ENCODE measurements at regions not wholly inside any gene's neighbourhood (a gene's known extent, or its start where the extent isn't known, plus 50 kb on each side); places are given as distances from the start of the nearest gene placed in this dataset.
A peak's percentile ranks its signal among the peaks of the same experiment; 100 is the strongest.

- TF ChIP-seq CTCF (IDR thresholded peaks at IDR 0.05; ENCODE audit: poor library complexity, severe bottlenecking), result no peak
- no peaks in the 10 kb centered on the region for H3K36me3 ChIP-seq (ENCODE audit: low read depth)
- no peaks in the 10 kb centered on the region for H3K27me3 ChIP-seq (ENCODE audit: insufficient read depth, poor library complexity, severe bottlenecking)
- H3K27ac ChIP-seq (ENCODE audit: poor library complexity, severe bottlenecking), result no peak overlapping the region
- no peak overlapping the region for H3K4me3 ChIP-seq (ENCODE audit: severe bottlenecking)
- peaks cover 4% of the 10 kb centered on the region for H3K4me1 ChIP-seq (ENCODE audit: insufficient read depth, poor library complexity, severe bottlenecking)
- DNase-seq (ENCODE audit: low spot score) (no peak), ATAC-seq (ENCODE audit: low read depth) (no peak)
- H3K9me3 ChIP-seq (ENCODE audit: severe bottlenecking), result no peaks in the 10 kb centered on the region
Observed at GRCh38 chr6:8574311-8574710, 139.0 kb upstream of the SLC35B3 start.

GRCh38 chr6:8570256-8570920, 135.0 kb upstream of the SLC35B3 start:
- Histone ChIP-seq H3K4me3 (ENCODE audit: severe bottlenecking) (no peak overlapping the region), H3K27ac (ENCODE audit: poor library complexity, severe bottlenecking) (no peak overlapping the region), H3K9me3 (ENCODE audit: severe bottlenecking) (no peaks in the 10 kb centered on the region), H3K36me3 (ENCODE audit: low read depth) (no peaks in the 10 kb centered on the region), H3K27me3 (ENCODE audit: insufficient read depth, poor library complexity, severe bottlenecking) (no peaks in the 10 kb centered on the region), H3K4me1 (ENCODE audit: insufficient read depth, poor library complexity, severe bottlenecking) (no peaks in the 10 kb centered on the region)
- no peak for TF ChIP-seq CTCF (IDR thresholded peaks at IDR 0.05; ENCODE audit: poor library complexity, severe bottlenecking)
- no peak for DNase-seq (ENCODE audit: low spot score)
- ATAC-seq (ENCODE audit: low read depth), result no peak

- no peak for TF ChIP-seq CTCF (IDR thresholded peaks at IDR 0.05; ENCODE audit: poor library complexity, severe bottlenecking)
Observed at GRCh38 chr6:8562125-8562524, 126.8 kb upstream of the SLC35B3 start.

GRCh38 chr6:8558953-8559352, 123.6 kb upstream of the SLC35B3 start:
- Histone ChIP-seq H3K4me1 (ENCODE audit: insufficient read depth, poor library complexity, severe bottlenecking) (peaks cover 14% of the 10 kb centered on the region), H3K36me3 (ENCODE audit: low read depth) (no peaks in the 10 kb centered on the region), H3K9me3 (ENCODE audit: severe bottlenecking) (no peaks in the 10 kb centered on the region), H3K27ac (ENCODE audit: poor library complexity, severe bottlenecking) (no peak overlapping the region), H3K4me3 (ENCODE audit: severe bottlenecking) (no peak overlapping the region), H3K27me3 (ENCODE audit: insufficient read depth, poor library complexity, severe bottlenecking) (no peaks in the 10 kb centered on the region)
- ATAC-seq (ENCODE audit: low read depth) (no peak), DNase-seq (ENCODE audit: low spot score) (no peak)
- TF ChIP-seq CTCF (IDR thresholded peaks at IDR 0.05; ENCODE audit: poor library complexity, severe bottlenecking), result no peak

More at GRCh38 chr6:8562125-8562524, 126.8 kb upstream of the SLC35B3 start:
- Histone ChIP-seq H3K4me1 (ENCODE audit: insufficient read depth, poor library complexity, severe bottlenecking) (peaks cover 3% of the 10 kb centered on the region), H3K27me3 (ENCODE audit: insufficient read depth, poor library complexity, severe bottlenecking) (no peaks in the 10 kb centered on the region), H3K27ac (ENCODE audit: poor library complexity, severe bottlenecking) (no peak overlapping the region), H3K36me3 (ENCODE audit: low read depth) (no peaks in the 10 kb centered on the region), H3K9me3 (ENCODE audit: severe bottlenecking) (no peaks in the 10 kb centered on the region), H3K4me3 (ENCODE audit: severe bottlenecking) (no peak overlapping the region)
- DNase-seq (ENCODE audit: low spot score), result no peak
- no peak for ATAC-seq (ENCODE audit: low read depth)

GRCh38 chr6:8557014-8557748, 121.8 kb upstream of the SLC35B3 start:
- ATAC-seq (ENCODE audit: low read depth), result peak; percentile 44; the same call in 2 of the 3 replicates
- H3K36me3 ChIP-seq (ENCODE audit: low read depth), result no peaks in the 10 kb centered on the region
- no peak overlapping the region for H3K4me3 ChIP-seq (ENCODE audit: severe bottlenecking)
- H3K27me3 ChIP-seq (ENCODE audit: insufficient read depth, poor library complexity, severe bottlenecking), result no peaks in the 10 kb centered on the region
- DNase-seq (ENCODE audit: low spot score), result no peak
- H3K27ac ChIP-seq (ENCODE audit: poor library complexity, severe bottlenecking), result peak overlapping the region; percentile 19
- TF ChIP-seq CTCF (IDR thresholded peaks at IDR 0.05; ENCODE audit: poor library complexity, severe bottlenecking), result no peak
- no peaks in the 10 kb centered on the region for H3K9me3 ChIP-seq (ENCODE audit: severe bottlenecking)
- H3K4me1 ChIP-seq (ENCODE audit: insufficient read depth, poor library complexity, severe bottlenecking), result peaks cover 14% of the 10 kb centered on the region
